ENCODE measurements at regions not wholly inside any gene's neighbourhood (a gene's known extent, or its start where the extent isn't known, plus 50 kb on each side); places are given as distances from the start of the nearest gene placed in this dataset.

- Histone ChIP-seq H3K79me2 (ENCODE audit: control insufficient read depth, insufficient read depth, low read length, unreplicated experiment) (no peaks in the 10 kb centered on the region), H3K4me1 (ENCODE audit: control insufficient read depth, insufficient read depth, low read length, unreplicated experiment) (peaks cover 14% of the 10 kb centered on the region), H2AFZ (ENCODE audit: low read length, unreplicated experiment) (no peak overlapping the region), H3K27me3 (ENCODE audit: insufficient read depth, low read length) (no peaks in the 10 kb centered on the region), H3K4me3 (ENCODE audit: low read depth, low read length) (no peak overlapping the region), H3K36me3 (ENCODE audit: insufficient read depth, low read length) (no peaks in the 10 kb centered on the region), H3K27ac (ENCODE audit: low read depth, low read length) (no peak overlapping the region)
Observed at GRCh38 chr12:79534029-79534867, 156.5 kb downstream of the PAWR start.

GRCh38 chr12:79532907-79533288 is 157.9 kb downstream of the PAWR start:
- no peaks in the 10 kb centered on the region for H3K79me2 ChIP-seq (ENCODE audit: control insufficient read depth, insufficient read depth, low read length, unreplicated experiment)
- no peaks in the 10 kb centered on the region for H3K27me3 ChIP-seq (ENCODE audit: insufficient read depth, low read length)
- no peak overlapping the region for H3K4me3 ChIP-seq (ENCODE audit: low read depth, low read length)
- no peaks in the 10 kb centered on the region for H3K36me3 ChIP-seq (ENCODE audit: insufficient read depth, low read length)
- H2AFZ ChIP-seq (ENCODE audit: low read length, unreplicated experiment), result no peak overlapping the region
- H3K4me1 ChIP-seq (ENCODE audit: control insufficient read depth, insufficient read depth, low read length, unreplicated experiment), result peaks cover 19% of the 10 kb centered on the region
- H3K27ac ChIP-seq (ENCODE audit: low read depth, low read length), result no peak overlapping the region

DNA sequence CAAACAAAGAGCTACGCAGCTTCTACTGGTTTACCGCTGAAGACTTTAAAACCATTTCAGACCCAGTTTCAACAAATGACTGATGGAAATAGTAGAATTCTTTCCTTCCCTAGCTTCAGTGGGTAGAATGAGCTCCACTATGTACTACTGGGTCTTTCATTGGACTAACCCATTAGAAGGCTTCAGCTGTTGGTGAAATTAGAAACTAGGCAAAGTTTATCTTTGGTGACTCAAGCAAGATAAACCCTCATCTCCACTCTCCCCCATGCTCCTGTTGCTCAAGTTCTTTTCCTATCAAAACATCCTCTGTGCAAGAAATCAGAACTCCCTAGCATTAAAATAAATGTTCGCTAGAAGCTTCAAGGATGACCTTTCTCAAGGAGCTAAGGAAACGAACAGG is 159.2 kb downstream of the PAWR start:
- Histone ChIP-seq H3K4me3 (ENCODE audit: low read depth, low read length) (no peak overlapping the region), H3K36me3 (ENCODE audit: insufficient read depth, low read length) (no peaks in the 10 kb centered on the region), H3K79me2 (ENCODE audit: control insufficient read depth, insufficient read depth, low read length, unreplicated experiment) (no peaks in the 10 kb centered on the region), H2AFZ (ENCODE audit: low read length, unreplicated experiment) (no peak overlapping the region), H3K27ac (ENCODE audit: low read depth, low read length) (no peak overlapping the region), H3K27me3 (ENCODE audit: insufficient read depth, low read length) (no peaks in the 10 kb centered on the region), H3K4me1 (ENCODE audit: control insufficient read depth, insufficient read depth, low read length, unreplicated experiment) (peaks cover 27% of the 10 kb centered on the region)

- no peaks in the 10 kb centered on the region for H3K36me3 ChIP-seq (ENCODE audit: insufficient read depth, low read length)
- H3K79me2 ChIP-seq (ENCODE audit: control insufficient read depth, insufficient read depth, low read length, unreplicated experiment), result no peaks in the 10 kb centered on the region
- no peak overlapping the region for H3K4me3 ChIP-seq (ENCODE audit: low read depth, low read length)
- peaks cover 32% of the 10 kb centered on the region for H3K4me1 ChIP-seq (ENCODE audit: control insufficient read depth, insufficient read depth, low read length, unreplicated experiment)
- H2AFZ ChIP-seq (ENCODE audit: low read length, unreplicated experiment), result no peak overlapping the region
- no peaks in the 10 kb centered on the region for H3K27me3 ChIP-seq (ENCODE audit: insufficient read depth, low read length)
- H3K27ac ChIP-seq (ENCODE audit: low read depth, low read length), result no peak overlapping the region
Observed at GRCh38 chr12:79527473-79527872, 163.3 kb downstream of the PAWR start.

- H2AFZ ChIP-seq (ENCODE audit: low read length, unreplicated experiment), result no peak overlapping the region
- no peak overlapping the region for H3K4me3 ChIP-seq (ENCODE audit: low read depth, low read length)
- H3K79me2 ChIP-seq (ENCODE audit: control insufficient read depth, insufficient read depth, low read length, unreplicated experiment), result no peaks in the 10 kb centered on the region
- no peaks in the 10 kb centered on the region for H3K27me3 ChIP-seq (ENCODE audit: insufficient read depth, low read length)
- peaks cover 28% of the 10 kb centered on the region for H3K4me1 ChIP-seq (ENCODE audit: control insufficient read depth, insufficient read depth, low read length, unreplicated experiment)
- H3K36me3 ChIP-seq (ENCODE audit: insufficient read depth, low read length), result no peaks in the 10 kb centered on the region
- H3K27ac ChIP-seq (ENCODE audit: low read depth, low read length), result no peak overlapping the region
Observed at GRCh38 chr12:79525357-79525756, 165.4 kb downstream of the PAWR start.

- H3K27me3 ChIP-seq (ENCODE audit: insufficient read depth, low read length), result no peaks in the 10 kb centered on the region
- H3K27ac ChIP-seq (ENCODE audit: low read depth, low read length), result no peak overlapping the region
- H3K4me3 ChIP-seq (ENCODE audit: low read depth, low read length), result no peak overlapping the region
- H3K36me3 ChIP-seq (ENCODE audit: insufficient read depth, low read length), result no peaks in the 10 kb centered on the region
- H2AFZ ChIP-seq (ENCODE audit: low read length, unreplicated experiment), result no peak overlapping the region
- H3K4me1 ChIP-seq (ENCODE audit: control insufficient read depth, insufficient read depth, low read length, unreplicated experiment), result peaks cover 28% of the 10 kb centered on the region
- H3K79me2 ChIP-seq (ENCODE audit: control insufficient read depth, insufficient read depth, low read length, unreplicated experiment), result no peaks in the 10 kb centered on the region
Observed at GRCh38 chr12:79524507-79525148, 166.1 kb downstream of the PAWR start.

GRCh38 chr12:79522989-79523386 is 167.8 kb downstream of the PAWR start:
- H3K27ac ChIP-seq (ENCODE audit: low read depth, low read length), result no peak overlapping the region
- no peaks in the 10 kb centered on the region for H3K79me2 ChIP-seq (ENCODE audit: control insufficient read depth, insufficient read depth, low read length, unreplicated experiment)
- H3K27me3 ChIP-seq (ENCODE audit: insufficient read depth, low read length), result no peaks in the 10 kb centered on the region
- H3K36me3 ChIP-seq (ENCODE audit: insufficient read depth, low read length), result no peaks in the 10 kb centered on the region
- H2AFZ ChIP-seq (ENCODE audit: low read length, unreplicated experiment), result no peak overlapping the region
- no peak overlapping the region for H3K4me3 ChIP-seq (ENCODE audit: low read depth, low read length)
- H3K4me1 ChIP-seq (ENCODE audit: control insufficient read depth, insufficient read depth, low read length, unreplicated experiment), result peaks cover 24% of the 10 kb centered on the region

- Histone ChIP-seq H3K27ac (ENCODE audit: low read depth, low read length) (peak overlapping the region; percentile 73), H3K27me3 (ENCODE audit: insufficient read depth, low read length) (no peaks in the 10 kb centered on the region), H3K4me3 (ENCODE audit: low read depth, low read length) (no peak overlapping the region), H3K4me1 (ENCODE audit: control insufficient read depth, insufficient read depth, low read length, unreplicated experiment) (peaks cover 18% of the 10 kb centered on the region), H2AFZ (ENCODE audit: low read length, unreplicated experiment) (no peak overlapping the region), H3K79me2 (ENCODE audit: control insufficient read depth, insufficient read depth, low read length, unreplicated experiment) (no peaks in the 10 kb centered on the region), H3K36me3 (ENCODE audit: insufficient read depth, low read length) (no peaks in the 10 kb centered on the region)
Observed at GRCh38 chr12:79522257-79522988, 168.3 kb downstream of the PAWR start.

DNA sequence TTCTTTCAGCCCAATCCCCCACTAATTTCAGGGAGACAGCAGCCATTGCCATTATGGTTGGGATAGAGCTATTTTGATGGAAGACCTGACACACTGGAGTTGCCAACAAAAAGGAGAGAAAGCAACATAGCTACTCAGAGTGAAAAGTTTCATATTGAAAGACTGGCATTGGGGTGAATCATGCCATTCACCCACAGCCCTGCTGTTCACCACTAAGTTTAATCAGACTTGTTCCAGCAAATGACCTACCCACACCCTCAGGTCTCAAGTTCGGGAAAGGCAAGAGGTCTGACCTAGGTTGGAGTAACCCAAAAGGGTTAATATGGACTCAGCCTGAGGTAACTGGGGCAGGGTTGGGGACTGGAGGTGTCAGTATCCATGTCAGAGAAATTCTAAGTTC is 169.2 kb downstream of the PAWR start:
- Histone ChIP-seq H3K27me3 (ENCODE audit: insufficient read depth, low read length) (no peaks in the 10 kb centered on the region), H3K79me2 (ENCODE audit: control insufficient read depth, insufficient read depth, low read length, unreplicated experiment) (no peaks in the 10 kb centered on the region), H3K4me1 (ENCODE audit: control insufficient read depth, insufficient read depth, low read length, unreplicated experiment) (peaks cover 15% of the 10 kb centered on the region), H3K36me3 (ENCODE audit: insufficient read depth, low read length) (no peaks in the 10 kb centered on the region), H2AFZ (ENCODE audit: low read length, unreplicated experiment) (peak overlapping the region; percentile 31), H3K27ac (ENCODE audit: low read depth, low read length) (peak overlapping the region; percentile 73), H3K4me3 (ENCODE audit: low read depth, low read length) (no peak overlapping the region)

- Histone ChIP-seq H2AFZ (ENCODE audit: low read length, unreplicated experiment) (no peak overlapping the region), H3K4me1 (ENCODE audit: control insufficient read depth, insufficient read depth, low read length, unreplicated experiment) (peaks cover 9% of the 10 kb centered on the region)
Observed at GRCh38 chr12:79517363-79517762, 173.4 kb downstream of the PAWR start.

More at GRCh38 chr12:79517363-79517762, 173.4 kb downstream of the PAWR start:
- H3K79me2 ChIP-seq (ENCODE audit: control insufficient read depth, insufficient read depth, low read length, unreplicated experiment), result no peaks in the 10 kb centered on the region
- no peak overlapping the region for H3K4me3 ChIP-seq (ENCODE audit: low read depth, low read length)
- no peak overlapping the region for H3K27ac ChIP-seq (ENCODE audit: low read depth, low read length)
- no peaks in the 10 kb centered on the region for H3K36me3 ChIP-seq (ENCODE audit: insufficient read depth, low read length)
- no peaks in the 10 kb centered on the region for H3K27me3 ChIP-seq (ENCODE audit: insufficient read depth, low read length)

Measured in ACC112 (cell line).